ENCODE measurements at regions not wholly inside any gene's neighbourhood (a gene's known extent, or its start where the extent isn't known, plus 50 kb on each side); places are given as distances from the start of the nearest gene placed in this dataset.

DNA sequence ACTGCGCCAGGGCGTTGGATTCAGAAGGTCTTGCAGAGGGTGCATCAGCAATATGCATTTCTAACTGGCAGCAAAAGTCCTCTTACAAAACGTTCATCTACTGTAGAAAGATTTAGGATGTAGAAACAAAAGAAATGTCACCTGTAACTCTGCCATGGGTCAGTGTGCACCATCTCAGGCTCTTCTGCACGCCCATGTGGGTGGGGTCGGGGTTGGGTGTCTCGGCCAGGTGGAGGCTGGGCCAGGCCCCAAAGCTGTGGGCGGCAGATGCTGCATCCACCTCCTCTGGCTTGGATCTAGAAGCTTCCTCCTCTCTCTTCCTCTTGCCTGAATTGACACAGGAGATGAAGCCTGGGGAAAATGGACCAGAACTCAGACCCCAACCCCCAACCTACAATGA is 111.3 kb upstream of the PPP2R2D start:
- H3K4me1 ChIP-seq = no peaks in the 10 kb centered on the region
- no peak for TF ChIP-seq POLR2AphosphoS5 (IDR thresholded peaks at IDR 0.05)
- TF ChIP-seq EP300 (IDR thresholded peaks at IDR 0.05) = no peak
- TF ChIP-seq, protein P1, sequence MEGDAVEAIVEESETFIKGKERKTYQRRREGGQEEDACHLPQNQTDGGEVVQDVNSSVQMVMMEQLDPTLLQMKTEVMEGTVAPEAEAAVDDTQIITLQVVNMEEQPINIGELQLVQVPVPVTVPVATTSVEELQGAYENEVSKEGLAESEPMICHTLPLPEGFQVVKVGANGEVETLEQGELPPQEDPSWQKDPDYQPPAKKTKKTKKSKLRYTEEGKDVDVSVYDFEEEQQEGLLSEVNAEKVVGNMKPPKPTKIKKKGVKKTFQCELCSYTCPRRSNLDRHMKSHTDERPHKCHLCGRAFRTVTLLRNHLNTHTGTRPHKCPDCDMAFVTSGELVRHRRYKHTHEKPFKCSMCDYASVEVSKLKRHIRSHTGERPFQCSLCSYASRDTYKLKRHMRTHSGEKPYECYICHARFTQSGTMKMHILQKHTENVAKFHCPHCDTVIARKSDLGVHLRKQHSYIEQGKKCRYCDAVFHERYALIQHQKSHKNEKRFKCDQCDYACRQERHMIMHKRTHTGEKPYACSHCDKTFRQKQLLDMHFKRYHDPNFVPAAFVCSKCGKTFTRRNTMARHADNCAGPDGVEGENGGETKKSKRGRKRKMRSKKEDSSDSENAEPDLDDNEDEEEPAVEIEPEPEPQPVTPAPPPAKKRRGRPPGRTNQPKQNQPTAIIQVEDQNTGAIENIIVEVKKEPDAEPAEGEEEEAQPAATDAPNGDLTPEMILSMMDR (IDR thresholded peaks at IDR 0.05) = no peak
- no peak for TF ChIP-seq POLR2A (IDR thresholded peaks at IDR 0.05; ENCODE audit: low read depth)
- no peaks in the 10 kb centered on the region for H3K9me3 ChIP-seq
- H3K4me3 ChIP-seq = no peak overlapping the region
- 92% methylated on average over 7 of the region's 7 CpGs for WGBS
- intact Hi-C loops (cut with DNase I) = loop anchor here (5.0 kb wide), 1 partner anchor 337 kb away; no protein-coding TSS in a partner anchor
- no peak overlapping the region for H3K27ac ChIP-seq (replicated peaks in 1 of 4)
- H3K27me3 ChIP-seq = peaks cover 0 to 42% (median 0%) of the 10 kb centered on the region in 4 donors
- no peak for DNase-seq (ENCODE audit: extremely low spot score)
- no peaks in the 10 kb centered on the region for H3K36me3 ChIP-seq

DNA sequence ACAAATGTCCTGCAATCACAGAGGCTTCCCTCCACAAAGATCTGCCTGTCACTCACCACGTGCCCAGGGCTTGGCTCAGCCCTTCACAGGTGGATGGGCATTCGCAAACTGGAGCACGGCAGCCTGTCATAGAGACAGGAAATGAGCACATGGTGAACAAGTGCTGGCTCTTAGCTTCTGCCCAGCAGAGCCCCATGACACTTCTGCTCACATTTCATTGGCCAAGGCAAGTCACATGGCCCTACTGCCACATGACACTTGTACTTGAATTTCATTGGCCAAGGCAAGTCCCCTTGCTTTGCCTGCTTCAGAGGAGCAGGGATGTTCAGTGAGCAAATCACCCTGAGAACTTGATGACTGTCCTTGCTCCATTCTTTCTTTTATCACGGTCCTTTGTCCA is 110.8 kb upstream of the PPP2R2D start:
- intact Hi-C loops (cut with DNase I) = no loop called here
- Histone ChIP-seq H3K36me3 (no peaks in the 10 kb centered on the region), H3K4me1 (no peaks in the 10 kb centered on the region), H3K4me3 (no peak overlapping the region), H3K27ac (replicated peaks in 1 of 4) (no peak overlapping the region), H3K9me3 (no peaks in the 10 kb centered on the region), H3K27me3 (peaks cover 0 to 42% (median 0%) of the 10 kb centered on the region in 4 donors)
- TF ChIP-seq POLR2A (IDR thresholded peaks at IDR 0.05; ENCODE audit: low read depth) = no peak
- no peak for TF ChIP-seq EP300 (IDR thresholded peaks at IDR 0.05)
- TF ChIP-seq, protein P1 (IDR thresholded peaks at IDR 0.05) = no peak
- no peak for TF ChIP-seq POLR2AphosphoS5 (IDR thresholded peaks at IDR 0.05)
- 85% methylated on average over 4 of the region's 4 CpGs for WGBS
- DNase-seq (ENCODE audit: extremely low spot score) = no peak

DNA sequence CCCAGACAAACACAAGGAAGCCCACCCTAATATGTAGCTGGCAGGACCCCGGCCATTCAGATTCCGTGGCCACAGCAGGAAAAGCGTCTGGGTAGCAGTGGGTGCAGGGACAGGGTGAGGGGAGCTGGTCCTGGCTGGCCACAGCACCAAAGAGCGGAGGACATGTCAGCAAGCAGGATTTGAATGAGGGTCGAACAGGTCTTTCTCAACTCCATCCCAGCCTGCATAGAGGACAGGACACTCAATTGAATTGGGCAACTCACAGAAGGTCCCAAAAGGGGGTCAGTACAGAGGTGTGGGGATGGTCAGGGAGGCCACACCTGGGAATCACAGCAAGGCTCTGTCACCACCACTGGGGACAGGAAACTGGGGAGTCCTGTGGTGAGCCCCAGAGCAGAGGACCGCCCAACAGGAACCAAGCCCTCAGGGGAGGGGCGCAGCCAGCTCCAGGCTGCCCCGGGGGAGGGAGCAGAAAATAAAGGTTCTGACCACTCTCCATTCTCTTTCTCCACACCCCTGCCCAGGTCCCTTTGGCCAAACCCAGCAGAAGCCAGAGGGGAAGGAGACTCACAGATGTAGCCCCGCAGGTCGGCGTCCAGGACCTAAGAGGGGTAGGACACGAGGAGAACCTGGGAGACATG is 108.7 kb upstream of the PPP2R2D start:
- WGBS = 86% methylated on average over 12 of the region's 12 CpGs
- H3K36me3 ChIP-seq = no peaks in the 10 kb centered on the region
- H3K9me3 ChIP-seq = peaks cover 0 to 12% (median 5%) of the 10 kb centered on the region in 4 donors
- no peak for DNase-seq (ENCODE audit: extremely low spot score)
- H3K4me1 ChIP-seq = no peaks in the 10 kb centered on the region
- no peak overlapping the region for H3K27ac ChIP-seq (replicated peaks in 1 of 4)
- intact Hi-C loops (cut with DNase I) = no loop called here
- H3K27me3 ChIP-seq = peaks cover 0 to 42% (median 0%) of the 10 kb centered on the region in 4 donors
- TF ChIP-seq, protein P1 (IDR thresholded peaks at IDR 0.05) = no peak
- TF ChIP-seq POLR2AphosphoS5 (IDR thresholded peaks at IDR 0.05) = no peak
- no peak for TF ChIP-seq EP300 (IDR thresholded peaks at IDR 0.05)
- no peak for TF ChIP-seq POLR2A (IDR thresholded peaks at IDR 0.05; ENCODE audit: low read depth)
- H3K4me3 ChIP-seq = no peak overlapping the region

DNA sequence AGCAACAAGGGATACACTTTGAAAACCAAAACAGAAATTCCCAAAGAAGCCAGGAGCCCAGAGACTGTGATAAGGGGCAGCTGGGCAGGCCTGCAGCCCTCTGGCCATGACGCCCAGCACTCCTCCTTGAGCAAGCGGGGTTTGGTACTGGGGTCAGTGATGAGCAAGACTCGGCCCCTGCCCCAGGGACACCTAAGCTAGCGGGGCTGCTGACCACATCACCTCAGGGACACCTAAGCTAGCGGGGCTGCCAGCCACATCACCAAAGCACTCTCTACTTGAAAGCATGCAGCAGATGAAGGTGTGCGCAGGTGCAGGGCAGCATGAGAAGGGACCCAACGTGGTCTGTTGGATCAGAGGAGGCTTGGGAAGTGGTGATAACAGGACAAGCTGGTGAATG is 108.0 kb upstream of the PPP2R2D start:
- 84% methylated on average over 7 of the region's 7 CpGs for WGBS
- no peaks in the 10 kb centered on the region for H3K36me3 ChIP-seq
- TF ChIP-seq POLR2A (IDR thresholded peaks at IDR 0.05; ENCODE audit: low read depth) = no peak
- no peak for TF ChIP-seq EP300 (IDR thresholded peaks at IDR 0.05)
- no peak for TF ChIP-seq POLR2AphosphoS5 (IDR thresholded peaks at IDR 0.05)
- TF ChIP-seq, protein P1 (IDR thresholded peaks at IDR 0.05) = no peak
- H3K4me3 ChIP-seq = no peak overlapping the region
- H3K27me3 ChIP-seq = peaks cover 0 to 42% (median 0%) of the 10 kb centered on the region in 4 donors
- no peak for DNase-seq (ENCODE audit: extremely low spot score)
- H3K9me3 ChIP-seq = peaks cover 0 to 19% (median 11%) of the 10 kb centered on the region in 4 donors
- intact Hi-C loops (cut with DNase I) = no loop called here
- no peaks in the 10 kb centered on the region for H3K4me1 ChIP-seq
- H3K27ac ChIP-seq (replicated peaks in 1 of 4) = no peak overlapping the region

DNA sequence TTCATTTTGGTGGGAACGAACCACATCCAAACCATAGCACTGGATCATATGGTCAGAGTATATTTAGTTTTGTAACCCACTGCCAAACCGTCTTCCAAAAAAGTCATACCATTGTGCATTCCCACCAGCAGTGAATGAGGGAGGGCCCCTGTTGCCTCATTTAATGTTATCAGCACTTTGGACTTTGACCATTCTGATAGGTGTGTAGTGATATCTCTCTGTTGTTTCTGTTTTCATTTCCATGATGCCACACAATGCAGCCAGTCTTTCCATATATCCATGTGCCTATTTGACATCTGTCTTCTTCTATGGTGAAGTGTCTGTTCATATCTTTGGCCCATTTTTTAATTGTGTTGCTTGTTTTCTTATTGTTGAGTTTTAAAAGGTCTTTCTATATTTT is 105.0 kb upstream of the PPP2R2D start:
- Histone ChIP-seq H3K36me3 (no peaks in the 10 kb centered on the region), H3K4me3 (no peak overlapping the region), H3K9me3 (peaks cover 0 to 34% (median 23%) of the 10 kb centered on the region in 4 donors), H3K27ac (replicated peaks in 1 of 4) (no peak overlapping the region), H3K27me3 (peaks cover 0 to 20% (median 0%) of the 10 kb centered on the region in 4 donors), H3K4me1 (no peaks in the 10 kb centered on the region)
- TF ChIP-seq, protein P1 (IDR thresholded peaks at IDR 0.05) = no peak
- TF ChIP-seq POLR2A (IDR thresholded peaks at IDR 0.05; ENCODE audit: low read depth) (no peak), POLR2AphosphoS5 (IDR thresholded peaks at IDR 0.05) (no peak), EP300 (IDR thresholded peaks at IDR 0.05) (no peak)
- intact Hi-C loops (cut with DNase I) = no loop called here
- DNase-seq (ENCODE audit: extremely low spot score) = no peak
- 96% methylated on average over 2 of the region's 2 CpGs for WGBS
